MCF 10A (cell line): ENCODE measurements at regions not wholly inside any gene's neighbourhood (a gene's known extent, or its start where the extent isn't known, plus 50 kb on each side); places are given as distances from the start of the nearest gene placed in this dataset.

ENCODE experiments used
- BruUV-seq: library from RNA; stranded (reverse); fragments of 400-500 nt; replicated peaks from 2 replicates; lab custom pipeline; 2021; lab: Mats Ljungman, UMichigan
- CTCF ChIA-PET: fragments of 300-600 bp; sonication (Branson Sonifier 250); formaldehyde crosslinking; extraction: SDS; loops from one replicate; lab custom pipeline; 2021; ENCODE audit warnings: antibody characterized with exemption, inconsistent platforms; lab: Yijun Ruan, JAX
- POLR2A ChIA-PET: fragments of 300-600, 350-650 bp; sonication (Branson Sonifier 250); formaldehyde crosslinking; extraction: SDS; loops from one replicate; lab custom pipeline; 2020; ENCODE audit warnings: antibody characterized with exemption, inconsistent platforms; lab: Yijun Ruan, JAX
- DNase-seq: peaks from one replicate; pipeline ENCODE4 v3.0.0-alpha.2; 2018; ENCODE audit not compliant: unreplicated experiment
- H3K27ac Mint-ChIP-seq: one replicate; pipeline ENCODE4 v1.8.0; 2022; ENCODE audit warnings: mild to moderate bottlenecking, low read depth, mixed read lengths; ENCODE audit not compliant: unreplicated experiment
- H3K27me3 Mint-ChIP-seq: one replicate; pipeline ENCODE4 v1.8.0; 2022; ENCODE audit warnings: mixed read lengths; ENCODE audit not compliant: insufficient read depth, unreplicated experiment
- H3K36me3 Mint-ChIP-seq: one replicate; pipeline ENCODE4 v1.8.0; 2022; ENCODE audit warnings: mild to moderate bottlenecking, moderate library complexity, mixed read lengths; ENCODE audit not compliant: insufficient read depth, unreplicated experiment
- H3K4me1 Mint-ChIP-seq: one replicate; pipeline ENCODE4 v1.8.0; 2022; ENCODE audit warnings: mixed read lengths; ENCODE audit not compliant: insufficient read depth, unreplicated experiment
- H3K4me3 Mint-ChIP-seq: one replicate; pipeline ENCODE4 v1.8.0; 2022; ENCODE audit warnings: mild to moderate bottlenecking, moderate library complexity, mixed read lengths; ENCODE audit not compliant: unreplicated experiment
- H3K9me3 Mint-ChIP-seq: one replicate; pipeline ENCODE4 v1.8.0; 2022; ENCODE audit warnings: mixed read lengths; ENCODE audit not compliant: unreplicated experiment
- CTCF ChIP-seq: fragments of 200-600 bp; IDR thresholded peaks from one replicate; pipeline ENCODE4 v1.8.0; 2022; ENCODE audit warnings: antibody characterized with exemption, mild to moderate bottlenecking; ENCODE audit not compliant: unreplicated experiment
- intact Hi-C: fragments of 100-400 bp; cut with micrococcal nuclease; formaldehyde crosslinking; loops from 2 replicates; pipeline ENCODE4 v1.14.1; 2022

GRCh38 chr7:25963733-25964132 is 188.3 kb upstream of the NFE2L3 start:
- no peaks in the 10 kb centered on the region for H3K9me3 Mint-ChIP-seq
- H3K4me1 Mint-ChIP-seq: peaks cover 15% of the 10 kb centered on the region
- peaks cover 5% of the 10 kb centered on the region for H3K36me3 Mint-ChIP-seq
- peaks cover 30% of the 10 kb centered on the region for H3K27me3 Mint-ChIP-seq
- ChIA-PET POLR2A (no interaction called here), CTCF (no interaction called here)
- H3K27ac Mint-ChIP-seq: no peak overlapping the region
- BruUV-seq: no TSS peak
- TF ChIP-seq CTCF: no peak
- no peak for DNase-seq
- H3K4me3 Mint-ChIP-seq: no peak overlapping the region
- intact Hi-C loops: no loop called here

GRCh38 chr7:25964483-25964991 is 187.5 kb upstream of the NFE2L3 start:
- Mint-ChIP-seq H3K27ac (no peak overlapping the region), H3K4me1 (peaks cover 15% of the 10 kb centered on the region), H3K4me3 (no peak overlapping the region), H3K27me3 (peaks cover 30% of the 10 kb centered on the region), H3K36me3 (peaks cover 5% of the 10 kb centered on the region), H3K9me3 (no peaks in the 10 kb centered on the region)
- no peak for DNase-seq
- intact Hi-C loops: no loop called here
- ChIA-PET CTCF (interaction anchor here (0.7 kb wide), 1 partner anchor 233 kb away, joined by 4 read pairs; no protein-coding TSS in a partner anchor), POLR2A (interaction anchor here (2.0 kb wide), 1 partner anchor 38 kb away, joined by 6 read pairs; no protein-coding TSS in a partner anchor)
- no peak for TF ChIP-seq CTCF
- BruUV-seq: no TSS peak

- Mint-ChIP-seq H3K4me3 (peak overlapping the region; percentile 53), H3K9me3 (no peaks in the 10 kb centered on the region), H3K4me1 (peaks cover 15% of the 10 kb centered on the region), H3K27ac (peak overlapping the region; percentile 39), H3K27me3 (peaks cover 23% of the 10 kb centered on the region), H3K36me3 (peaks cover 5% of the 10 kb centered on the region)
- peak; percentile 64 for DNase-seq
- CTCF ChIA-PET: interaction anchor here (0.6 to 1.0 kb wide), 2 partner anchors 19 to 73 kb away, joined by 3 to 4 read pairs; no protein-coding TSS in a partner anchor
- TF ChIP-seq CTCF: no peak
- BruUV-seq: TSS peak; percentile 58
- intact Hi-C loops: no loop called here
- POLR2A ChIA-PET: interaction anchor here (0.7 to 2.0 kb wide), 4 partner anchors 21 to 86 kb away, joined by 3 to 6 read pairs (median 3); no protein-coding TSS in a partner anchor
Observed at GRCh38 chr7:25965405-25966123, 186.4 kb upstream of the NFE2L3 start.

GRCh38 chr7:25966469-25966868 is 185.5 kb upstream of the NFE2L3 start:
- Mint-ChIP-seq H3K4me1 (peaks cover 15% of the 10 kb centered on the region), H3K9me3 (no peaks in the 10 kb centered on the region), H3K27ac (no peak overlapping the region), H3K36me3 (peaks cover 5% of the 10 kb centered on the region), H3K27me3 (peaks cover 14% of the 10 kb centered on the region), H3K4me3 (no peak overlapping the region)
- intact Hi-C loops: no loop called here
- no peak for DNase-seq
- TF ChIP-seq CTCF: no peak
- BruUV-seq: no TSS peak
- POLR2A ChIA-PET: no interaction called here
- CTCF ChIA-PET: no interaction called here
